ENCODE measurements at regions not wholly inside any gene's neighbourhood (a gene's known extent, or its start where the extent isn't known, plus 50 kb on each side); places are given as distances from the start of the nearest gene placed in this dataset.

DNA sequence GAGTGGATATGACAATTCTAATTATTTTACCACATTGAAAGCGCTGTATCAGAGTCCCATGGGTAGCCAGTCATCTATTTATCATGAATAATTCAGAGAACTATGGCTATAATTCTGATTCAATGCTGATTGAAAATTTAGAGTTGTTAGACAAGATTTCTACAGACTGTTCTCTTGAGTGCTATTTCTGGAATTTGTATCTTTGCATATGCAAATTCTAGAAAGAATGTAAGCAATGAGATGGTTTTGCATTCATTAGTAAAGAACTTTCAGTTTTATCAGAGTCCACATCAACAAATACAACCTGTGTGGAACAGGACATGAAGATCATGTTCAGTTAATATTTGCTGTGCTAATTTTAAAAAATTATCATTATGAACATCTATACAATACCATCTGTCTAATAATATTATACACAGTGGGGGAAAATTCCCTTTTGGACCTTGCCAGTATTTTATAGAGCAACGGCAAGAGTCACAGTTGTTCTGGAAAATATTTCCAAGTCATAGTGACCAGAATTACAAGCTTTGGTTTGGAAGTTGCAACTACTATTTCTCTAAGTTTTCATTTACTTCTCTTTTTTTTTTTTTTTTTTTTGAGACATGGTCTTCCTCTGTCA lies 372.7 kb upstream of the PTGER4 start:
- TF ChIP-seq, protein P1, sequence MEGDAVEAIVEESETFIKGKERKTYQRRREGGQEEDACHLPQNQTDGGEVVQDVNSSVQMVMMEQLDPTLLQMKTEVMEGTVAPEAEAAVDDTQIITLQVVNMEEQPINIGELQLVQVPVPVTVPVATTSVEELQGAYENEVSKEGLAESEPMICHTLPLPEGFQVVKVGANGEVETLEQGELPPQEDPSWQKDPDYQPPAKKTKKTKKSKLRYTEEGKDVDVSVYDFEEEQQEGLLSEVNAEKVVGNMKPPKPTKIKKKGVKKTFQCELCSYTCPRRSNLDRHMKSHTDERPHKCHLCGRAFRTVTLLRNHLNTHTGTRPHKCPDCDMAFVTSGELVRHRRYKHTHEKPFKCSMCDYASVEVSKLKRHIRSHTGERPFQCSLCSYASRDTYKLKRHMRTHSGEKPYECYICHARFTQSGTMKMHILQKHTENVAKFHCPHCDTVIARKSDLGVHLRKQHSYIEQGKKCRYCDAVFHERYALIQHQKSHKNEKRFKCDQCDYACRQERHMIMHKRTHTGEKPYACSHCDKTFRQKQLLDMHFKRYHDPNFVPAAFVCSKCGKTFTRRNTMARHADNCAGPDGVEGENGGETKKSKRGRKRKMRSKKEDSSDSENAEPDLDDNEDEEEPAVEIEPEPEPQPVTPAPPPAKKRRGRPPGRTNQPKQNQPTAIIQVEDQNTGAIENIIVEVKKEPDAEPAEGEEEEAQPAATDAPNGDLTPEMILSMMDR (IDR thresholded peaks at IDR 0.05; ENCODE audit: low read depth, low read length, missing control alignments): no peak
- no peak overlapping the region for H3K4me3 ChIP-seq (ENCODE audit: low read depth, low read length)
- no peak for DNase-seq (ENCODE audit: low read depth)
- in situ Hi-C loops (cut with HindIII; ENCODE audit: low sequenced_read_pairs): no loop called here

DNA sequence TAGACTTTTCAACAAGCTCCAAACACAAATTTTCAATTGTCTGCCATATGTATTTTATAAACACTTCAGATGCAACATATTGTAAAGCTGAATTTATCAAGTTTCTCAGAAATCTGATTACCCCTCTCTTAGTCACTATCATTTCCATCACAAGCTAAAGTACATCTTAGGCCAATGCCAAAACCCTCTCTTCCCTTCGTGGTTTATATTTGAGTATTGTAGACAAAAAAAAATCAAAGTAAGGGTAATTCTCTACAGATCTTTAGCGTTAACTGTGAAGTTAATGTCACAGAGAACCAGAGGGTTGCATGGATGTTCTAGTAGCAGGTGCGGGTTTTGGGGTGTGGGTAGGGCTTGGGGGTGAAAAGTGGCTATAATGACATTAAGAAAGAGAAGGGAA lies 387.7 kb upstream of the PTGER4 start:
- no peak for DNase-seq (ENCODE audit: low read depth)
- in situ Hi-C loops (cut with HindIII; ENCODE audit: low sequenced_read_pairs): no loop called here
- H3K4me3 ChIP-seq (ENCODE audit: low read depth, low read length): no peak overlapping the region
- TF ChIP-seq, protein P1 (IDR thresholded peaks at IDR 0.05; ENCODE audit: low read depth, low read length, missing control alignments): no peak

DNA sequence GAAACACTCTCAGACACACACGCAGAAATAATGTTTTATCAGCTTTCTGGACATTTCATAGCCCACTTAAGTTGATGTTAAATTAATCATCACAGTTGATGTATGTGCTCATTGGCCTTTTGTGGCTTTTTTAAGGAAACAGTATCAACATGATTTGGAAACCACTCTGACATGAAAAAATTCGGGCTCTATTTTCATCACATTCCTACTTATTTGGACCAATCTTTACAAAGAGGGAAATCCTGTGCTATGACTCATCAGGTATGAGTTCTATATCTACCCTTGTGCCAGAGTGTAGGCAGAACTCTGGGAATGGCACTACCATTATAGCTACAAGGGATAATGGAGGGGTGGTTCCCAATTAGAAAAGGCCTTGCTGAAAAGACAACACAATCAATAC lies 388.4 kb upstream of the PTGER4 start:
- H3K4me3 ChIP-seq (ENCODE audit: low read depth, low read length): no peak overlapping the region
- TF ChIP-seq, protein P1 (IDR thresholded peaks at IDR 0.05; ENCODE audit: low read depth, low read length, missing control alignments): no peak
- in situ Hi-C loops (cut with HindIII; ENCODE audit: low sequenced_read_pairs): no loop called here
- DNase-seq (ENCODE audit: low read depth): peak; percentile 33

DNA sequence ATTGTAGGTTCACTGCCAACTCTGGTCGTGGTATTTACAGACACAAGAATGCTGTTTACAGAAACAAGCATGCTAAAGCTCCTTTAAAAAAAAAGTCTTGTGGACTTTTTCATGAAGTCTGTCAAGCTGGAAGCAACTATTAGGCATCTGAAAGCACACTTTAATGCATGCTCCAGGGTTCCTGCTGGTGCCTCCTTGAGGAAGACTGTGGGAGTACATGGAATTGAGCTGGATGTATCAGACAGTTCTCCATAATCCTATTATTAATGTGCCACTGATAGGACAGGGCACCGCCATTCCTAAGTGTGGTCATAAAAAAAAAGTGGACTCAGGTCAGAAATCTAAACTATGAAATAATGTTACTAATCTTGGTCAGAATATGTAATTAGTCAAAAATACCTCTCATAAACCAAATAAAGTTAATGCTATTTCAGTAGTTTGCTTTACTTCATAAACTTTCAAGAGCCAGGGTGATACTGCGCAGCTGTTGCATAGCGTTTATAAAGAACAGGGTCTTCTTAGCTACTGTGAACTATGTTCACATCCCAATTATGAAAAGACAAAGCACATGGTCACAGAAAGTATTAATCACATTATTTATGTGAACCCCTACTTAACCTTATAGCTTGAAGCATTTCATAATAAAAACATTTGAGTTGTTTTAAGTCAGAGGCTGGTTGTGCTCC lies 390.8 kb upstream of the PTGER4 start:
- H3K4me3 ChIP-seq (ENCODE audit: low read depth, low read length): no peak overlapping the region
- in situ Hi-C loops (cut with HindIII; ENCODE audit: low sequenced_read_pairs): no loop called here
- DNase-seq (ENCODE audit: low read depth): no peak
- TF ChIP-seq, protein P1 (IDR thresholded peaks at IDR 0.05; ENCODE audit: low read depth, low read length, missing control alignments): no peak

DNA sequence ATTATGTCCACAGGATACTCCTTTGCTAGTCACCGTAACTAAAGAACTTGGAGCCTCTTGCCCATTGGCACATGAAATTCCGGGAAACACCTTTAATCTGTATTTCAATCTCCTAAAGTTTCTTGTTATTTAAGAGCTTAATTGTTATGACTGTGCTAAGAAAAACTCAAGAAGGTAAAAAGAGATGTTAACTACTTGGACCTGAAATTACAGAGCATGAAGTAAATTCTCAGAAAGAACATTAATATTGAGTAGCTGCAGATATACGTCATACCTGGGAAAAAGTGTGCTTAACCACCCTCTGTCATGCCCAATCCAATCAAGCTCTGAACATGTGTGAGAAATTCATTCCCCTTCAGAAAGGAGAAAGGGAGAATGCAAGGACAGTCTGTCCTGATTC lies 394.9 kb upstream of the PTGER4 start:
- TF ChIP-seq, protein P1 (IDR thresholded peaks at IDR 0.05; ENCODE audit: low read depth, low read length, missing control alignments): no peak
- H3K4me3 ChIP-seq (ENCODE audit: low read depth, low read length): no peak overlapping the region
- in situ Hi-C loops (cut with HindIII; ENCODE audit: low sequenced_read_pairs): no loop called here
- no peak for DNase-seq (ENCODE audit: low read depth)

DNA sequence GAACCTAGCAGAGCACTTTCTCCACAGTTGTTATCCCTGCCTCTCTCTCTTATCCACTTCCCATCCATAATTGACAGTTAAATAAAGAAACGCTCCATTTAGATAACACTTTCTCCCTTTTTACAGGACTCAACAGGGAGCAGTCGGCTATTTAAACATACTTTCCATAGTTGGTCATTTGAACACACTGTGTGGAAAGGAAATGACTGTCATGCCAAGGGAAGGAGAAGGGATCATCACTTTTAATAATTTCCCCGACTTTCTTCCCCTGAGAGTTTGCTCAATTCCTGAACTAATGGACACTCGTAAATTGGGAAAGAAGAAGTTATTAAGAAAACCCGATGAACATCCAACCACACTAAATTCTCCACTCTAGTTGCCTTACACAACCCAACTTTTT lies 400.8 kb upstream of the PTGER4 start:
- TF ChIP-seq, protein P1 (IDR thresholded peaks at IDR 0.05; ENCODE audit: low read depth, low read length, missing control alignments): no peak
- H3K4me3 ChIP-seq (ENCODE audit: low read depth, low read length): no peak overlapping the region
- in situ Hi-C loops (cut with HindIII; ENCODE audit: low sequenced_read_pairs): no loop called here
- DNase-seq (ENCODE audit: low read depth): no peak

All from astrocyte of the cerebellum (primary cell).